MM.1S (cell line): ENCODE measurements at regions not wholly inside any gene's neighbourhood (a gene's known extent, or its start where the extent isn't known, plus 50 kb on each side); places are given as distances from the start of the nearest gene placed in this dataset.

Experiments used
- DNase-seq: peaks from one replicate; pipeline ENCODE4 v3.0.0-alpha.2; 2015
- H2AFZ ChIP-seq: fragments of 300-600 bp; sonication (generic); 2 replicates; pipeline ENCODE4 v1.6.0; 2016; ENCODE audit warnings: antibody characterized with exemption, low read length
- H3F3A ChIP-seq: fragments of 300-600 bp; sonication (generic); 2 replicates; pipeline ENCODE4 v1.6.1; 2016; ENCODE audit warnings: mild to moderate bottlenecking, antibody characterized with exemption, low read length, moderate library complexity, mixed read lengths; ENCODE audit not compliant: insufficient read depth
- H3K27ac ChIP-seq: fragments of 300-600 bp; sonication (generic); 2 replicates; pipeline ENCODE4 v1.5.1; 2016; ENCODE audit warnings: mild to moderate bottlenecking, low read length
- H3K27me3 ChIP-seq: fragments of 300-600 bp; sonication (generic); replicated peaks from 2 replicates; pipeline ENCODE4 v1.6.0; 2016; ENCODE audit warnings: low read length; ENCODE audit not compliant: insufficient read depth
- H3K36me3 ChIP-seq: fragments of 300-600 bp; sonication (generic); replicated peaks from 2 replicates; pipeline ENCODE4 v1.6.1; 2016; ENCODE audit warnings: mild to moderate bottlenecking, low read length, mixed read lengths; ENCODE audit not compliant: insufficient read depth
- H3K4me1 ChIP-seq: fragments of 300-600 bp; sonication (generic); 2 replicates; pipeline ENCODE4 v1.6.1; 2016; ENCODE audit warnings: low read length, mixed read lengths
- H3K4me2 ChIP-seq: fragments of 300-600 bp; sonication (generic); 2 replicates; pipeline ENCODE4 v1.6.0; 2016; ENCODE audit warnings: low read depth, low read length
- H3K4me3 ChIP-seq: fragments of 300-600 bp; sonication (generic); 2 replicates; pipeline ENCODE4 v1.5.1; 2016; ENCODE audit warnings: low read length, mixed read lengths
- H3K79me2 ChIP-seq: fragments of 300-600 bp; sonication (generic); 2 replicates; pipeline ENCODE4 v1.6.1; 2016; ENCODE audit warnings: mixed run types, low read length, mixed read lengths
- H3K9ac ChIP-seq: fragments of 300-600 bp; sonication (generic); 2 replicates; pipeline ENCODE4 v1.6.1; 2016; ENCODE audit warnings: low read length, mixed read lengths
- H3K9me2 ChIP-seq: fragments of 300-600 bp; sonication (generic); replicated peaks from 2 replicates; pipeline ENCODE4 v1.6.1; 2016; ENCODE audit warnings: mild to moderate bottlenecking, low read length, mixed read lengths; ENCODE audit not compliant: insufficient read depth
- H3K9me3 ChIP-seq: fragments of 300-600 bp; sonication (generic); replicated peaks from 2 replicates; pipeline ENCODE4 v1.6.1; 2016; ENCODE audit warnings: mild to moderate bottlenecking, low read length, mixed read lengths; ENCODE audit not compliant: insufficient read depth
- H4K20me1 ChIP-seq: fragments of 300-600 bp; sonication (generic); 2 replicates; pipeline ENCODE4 v1.6.1; 2016; ENCODE audit warnings: mild to moderate bottlenecking, low read length, moderate library complexity, mixed read lengths; ENCODE audit not compliant: insufficient read depth
- EZH2 ChIP-seq: fragments of 300-600 bp; sonication (generic); optimal IDR thresholded peaks from 2 replicates; pipeline ENCODE3; 2017; ENCODE audit warnings: low read depth, mild to moderate bottlenecking, antibody characterized with exemption, low read length, mixed read lengths
- EZH2phosphoT487 ChIP-seq: fragments of 300-600 bp; sonication (generic); IDR thresholded peaks from 2 replicates; pipeline ENCODE4 v1.6.1; 2018; ENCODE audit warnings: antibody characterized with exemption, low read length
- TF ChIP-seq, protein P1 (sequence below): fragments of 300-600 bp; sonication (generic); IDR thresholded peaks from 2 replicates; pipeline ENCODE4 v1.5.1; 2016; ENCODE audit warnings: antibody characterized with exemption, low read length, mixed read lengths

DNA sequence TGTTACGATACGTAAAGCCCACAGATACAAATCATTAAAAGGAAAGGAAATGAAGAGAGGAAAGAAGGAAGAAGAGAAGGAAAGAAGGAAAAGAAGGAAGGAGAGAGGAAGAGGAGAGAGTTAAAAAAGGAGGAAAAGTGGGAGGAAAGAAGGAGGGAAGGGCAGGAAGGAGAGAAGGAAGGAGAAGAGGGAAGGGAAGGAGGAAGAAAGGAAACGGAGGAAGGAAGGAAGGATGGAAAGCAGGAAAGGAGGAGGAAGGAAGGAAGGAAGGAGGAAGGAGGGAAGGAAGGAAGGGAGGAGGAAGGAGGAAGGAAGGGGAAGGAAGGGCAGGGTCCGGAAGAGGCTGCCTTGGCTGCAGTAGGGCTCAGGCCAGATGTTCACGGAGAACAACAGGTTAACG, 95.2 kb downstream of the ENGASE start:
- no peak overlapping the region for H3K9ac ChIP-seq
- DNase-seq, result no peak
- peaks cover 99% of the 10 kb centered on the region for H3K27me3 ChIP-seq
- no peaks in the 10 kb centered on the region for H4K20me1 ChIP-seq
- no peaks in the 10 kb centered on the region for H3K9me3 ChIP-seq
- no peak overlapping the region for H3K4me3 ChIP-seq
- TF ChIP-seq, protein P1, sequence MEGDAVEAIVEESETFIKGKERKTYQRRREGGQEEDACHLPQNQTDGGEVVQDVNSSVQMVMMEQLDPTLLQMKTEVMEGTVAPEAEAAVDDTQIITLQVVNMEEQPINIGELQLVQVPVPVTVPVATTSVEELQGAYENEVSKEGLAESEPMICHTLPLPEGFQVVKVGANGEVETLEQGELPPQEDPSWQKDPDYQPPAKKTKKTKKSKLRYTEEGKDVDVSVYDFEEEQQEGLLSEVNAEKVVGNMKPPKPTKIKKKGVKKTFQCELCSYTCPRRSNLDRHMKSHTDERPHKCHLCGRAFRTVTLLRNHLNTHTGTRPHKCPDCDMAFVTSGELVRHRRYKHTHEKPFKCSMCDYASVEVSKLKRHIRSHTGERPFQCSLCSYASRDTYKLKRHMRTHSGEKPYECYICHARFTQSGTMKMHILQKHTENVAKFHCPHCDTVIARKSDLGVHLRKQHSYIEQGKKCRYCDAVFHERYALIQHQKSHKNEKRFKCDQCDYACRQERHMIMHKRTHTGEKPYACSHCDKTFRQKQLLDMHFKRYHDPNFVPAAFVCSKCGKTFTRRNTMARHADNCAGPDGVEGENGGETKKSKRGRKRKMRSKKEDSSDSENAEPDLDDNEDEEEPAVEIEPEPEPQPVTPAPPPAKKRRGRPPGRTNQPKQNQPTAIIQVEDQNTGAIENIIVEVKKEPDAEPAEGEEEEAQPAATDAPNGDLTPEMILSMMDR, result no peak
- TF ChIP-seq EZH2phosphoT487 (no peak), EZH2 (no peak)
- H3K27ac ChIP-seq, result no peak overlapping the region
- H2AFZ ChIP-seq, result no peak overlapping the region
- no peaks in the 10 kb centered on the region for H3K36me3 ChIP-seq
- H3F3A ChIP-seq, result no peaks in the 10 kb centered on the region
- no peak overlapping the region for H3K4me2 ChIP-seq
- H3K9me2 ChIP-seq, result no peaks in the 10 kb centered on the region
- no peaks in the 10 kb centered on the region for H3K79me2 ChIP-seq
- H3K4me1 ChIP-seq, result no peaks in the 10 kb centered on the region

- H3K4me2 ChIP-seq, result no peak overlapping the region
- H3K79me2 ChIP-seq, result no peaks in the 10 kb centered on the region
- H3K4me3 ChIP-seq, result no peak overlapping the region
- no peaks in the 10 kb centered on the region for H3K36me3 ChIP-seq
- no peaks in the 10 kb centered on the region for H3F3A ChIP-seq
- H3K9ac ChIP-seq, result no peak overlapping the region
- no peaks in the 10 kb centered on the region for H4K20me1 ChIP-seq
- H2AFZ ChIP-seq, result no peak overlapping the region
- H3K9me2 ChIP-seq, result no peaks in the 10 kb centered on the region
- H3K27ac ChIP-seq, result no peak overlapping the region
- no peak; the same call in 1 of the 2 replicates for TF ChIP-seq EZH2phosphoT487
- TF ChIP-seq EZH2, result no peak
- TF ChIP-seq, protein P1, result no peak
- DNase-seq, result no peak
- no peaks in the 10 kb centered on the region for H3K9me3 ChIP-seq
- no peaks in the 10 kb centered on the region for H3K4me1 ChIP-seq
- H3K27me3 ChIP-seq, result peaks cover 99% of the 10 kb centered on the region
Measured at GRCh38 chr17:79169366-79169765, 94.7 kb downstream of the ENGASE start.

DNA sequence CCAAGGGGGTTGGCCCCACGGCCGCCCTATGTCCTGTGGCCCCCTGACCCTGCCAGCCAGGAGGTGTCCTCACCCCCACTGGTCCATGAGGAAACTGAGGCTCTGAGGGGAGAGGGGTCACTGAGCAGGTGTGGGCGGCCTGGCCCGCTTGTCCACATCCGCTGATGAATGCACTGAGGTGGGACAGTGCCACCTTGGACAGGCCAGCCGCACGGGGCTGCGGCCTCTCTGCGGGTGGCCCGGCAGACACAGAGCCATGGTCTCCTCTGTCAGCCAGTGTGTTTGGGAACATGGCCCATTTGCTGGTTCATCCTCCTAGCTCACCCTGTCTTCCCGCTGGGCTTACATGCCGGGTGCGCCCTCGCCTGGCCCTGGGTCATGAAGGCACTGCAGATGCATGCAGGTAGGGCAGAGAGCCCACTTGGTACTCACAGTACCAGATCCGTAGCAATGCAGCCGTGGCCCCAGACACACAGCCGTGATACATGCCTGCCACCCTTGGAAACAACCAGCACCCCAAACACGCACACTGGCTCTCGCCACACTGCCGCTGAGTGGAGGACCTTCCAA, 93.9 kb downstream of the ENGASE start:
- Histone ChIP-seq H4K20me1 (no peaks in the 10 kb centered on the region), H3K79me2 (no peaks in the 10 kb centered on the region), H3K9me2 (no peaks in the 10 kb centered on the region), H3F3A (no peaks in the 10 kb centered on the region), H3K4me1 (no peaks in the 10 kb centered on the region), H3K27me3 (peaks cover 99% of the 10 kb centered on the region), H3K4me2 (no peak overlapping the region), H3K4me3 (no peak overlapping the region), H3K36me3 (no peaks in the 10 kb centered on the region), H3K27ac (no peak overlapping the region), H3K9me3 (no peaks in the 10 kb centered on the region), H3K9ac (no peak overlapping the region), H2AFZ (no peak overlapping the region)
- no peak for TF ChIP-seq EZH2phosphoT487
- TF ChIP-seq, protein P1, result no peak
- no peak for TF ChIP-seq EZH2
- DNase-seq, result no peak
